PC-9 (cell line): ENCODE measurements at regions not wholly inside any gene's neighbourhood (a gene's known extent, or its start where the extent isn't known, plus 50 kb on each side); places are given as distances from the start of the nearest gene placed in this dataset.

ENCODE experiments used
- EZH2 ChIP-seq: fragments of 200-600 bp; sonication (generic); IDR thresholded peaks from 2 replicates; pipeline ENCODE4 v1.8.0; 2017; ENCODE audit warnings: antibody characterized with exemption, low read depth
- TF ChIP-seq, protein P1 (sequence below): fragments of 200-600 bp; sonication (generic); conservative IDR thresholded peaks from 2 replicates; pipeline ENCODE4 v1.6.1; 2017; ENCODE audit warnings: mixed run types, antibody characterized with exemption, mild to moderate bottlenecking, moderate library complexity

DNA sequence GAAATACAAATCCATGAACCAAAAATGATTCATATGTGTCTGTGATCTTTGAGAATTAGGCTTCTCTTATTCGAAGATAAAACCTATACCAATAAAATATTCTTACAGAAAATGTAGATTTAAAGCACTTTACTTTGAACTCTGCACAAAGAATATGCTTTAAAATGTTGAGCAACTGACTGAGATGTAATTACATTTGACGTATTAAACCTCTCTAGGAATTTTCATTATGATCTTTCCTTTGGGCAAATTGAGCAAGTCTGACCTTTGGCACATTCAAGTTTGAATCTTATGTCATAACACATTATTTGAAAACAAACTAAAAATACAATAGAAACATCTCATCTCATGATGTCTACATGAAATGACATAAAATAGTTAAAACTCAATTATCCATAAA is 69.2 kb upstream of the AHR start:
- TF ChIP-seq, protein P1, sequence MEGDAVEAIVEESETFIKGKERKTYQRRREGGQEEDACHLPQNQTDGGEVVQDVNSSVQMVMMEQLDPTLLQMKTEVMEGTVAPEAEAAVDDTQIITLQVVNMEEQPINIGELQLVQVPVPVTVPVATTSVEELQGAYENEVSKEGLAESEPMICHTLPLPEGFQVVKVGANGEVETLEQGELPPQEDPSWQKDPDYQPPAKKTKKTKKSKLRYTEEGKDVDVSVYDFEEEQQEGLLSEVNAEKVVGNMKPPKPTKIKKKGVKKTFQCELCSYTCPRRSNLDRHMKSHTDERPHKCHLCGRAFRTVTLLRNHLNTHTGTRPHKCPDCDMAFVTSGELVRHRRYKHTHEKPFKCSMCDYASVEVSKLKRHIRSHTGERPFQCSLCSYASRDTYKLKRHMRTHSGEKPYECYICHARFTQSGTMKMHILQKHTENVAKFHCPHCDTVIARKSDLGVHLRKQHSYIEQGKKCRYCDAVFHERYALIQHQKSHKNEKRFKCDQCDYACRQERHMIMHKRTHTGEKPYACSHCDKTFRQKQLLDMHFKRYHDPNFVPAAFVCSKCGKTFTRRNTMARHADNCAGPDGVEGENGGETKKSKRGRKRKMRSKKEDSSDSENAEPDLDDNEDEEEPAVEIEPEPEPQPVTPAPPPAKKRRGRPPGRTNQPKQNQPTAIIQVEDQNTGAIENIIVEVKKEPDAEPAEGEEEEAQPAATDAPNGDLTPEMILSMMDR = no peak
- TF ChIP-seq EZH2 = no peak
